HEK293T (cell line): ENCODE measurements at regions not wholly inside any gene's neighbourhood (a gene's known extent, or its start where the extent isn't known, plus 50 kb on each side); places are given as distances from the start of the nearest gene placed in this dataset.

Source experiments
- ARNT ChIP-seq: fragments of 450-650 bp; IDR thresholded peaks from 2 replicates; pipeline ENCODE4 v1.6.1; 2017; ENCODE audit warnings: mild to moderate bottlenecking
- BHLHE40 ChIP-seq: fragments of 450-650 bp; IDR thresholded peaks from 2 replicates; pipeline ENCODE4 v1.6.1; 2016; ENCODE audit warnings: mild to moderate bottlenecking, moderate library complexity, borderline replicate concordance
- ELF4 ChIP-seq: fragments of 450-650 bp; IDR thresholded peaks from 2 replicates; pipeline ENCODE4 v1.6.1; 2017; ENCODE audit warnings: antibody characterized with exemption
- FOXA1 ChIP-seq: fragments of 450-650 bp; IDR thresholded peaks from 2 replicates; pipeline ENCODE4 v1.6.1; 2016; ENCODE audit warnings: mild to moderate bottlenecking
- FOXK2 ChIP-seq: fragments of 450-650 bp; IDR thresholded peaks from 2 replicates; pipeline ENCODE4 v1.6.1; 2016; ENCODE audit warnings: mild to moderate bottlenecking
- FOXM1 ChIP-seq: fragments of 450-650 bp; IDR thresholded peaks from 2 replicates; pipeline ENCODE4 v1.6.1; 2017; ENCODE audit warnings: mild to moderate bottlenecking, borderline replicate concordance
- HDGF ChIP-seq: fragments of 450-650 bp; IDR thresholded peaks from 2 replicates; pipeline ENCODE4 v1.6.1; 2017; ENCODE audit warnings: antibody characterized with exemption, borderline replicate concordance
- NFRKB ChIP-seq: fragments of 450-650 bp; IDR thresholded peaks from 2 replicates; pipeline ENCODE4 v1.6.1; 2016; ENCODE audit warnings: mild to moderate bottlenecking, moderate library complexity
- SP1 ChIP-seq: fragments of 450-650 bp; IDR thresholded peaks from 2 replicates; pipeline ENCODE4 v1.6.1; 2017
- SUZ12 ChIP-seq: fragments of 450-650 bp; IDR thresholded peaks from 2 replicates; pipeline ENCODE4 v1.6.1; 2016; ENCODE audit warnings: mild to moderate bottlenecking
- TARDBP ChIP-seq: fragments of 450-650 bp; IDR thresholded peaks from 2 replicates; pipeline ENCODE4 v1.6.1; 2016
- ZNF384 ChIP-seq: fragments of 450-650 bp; IDR thresholded peaks from 2 replicates; pipeline ENCODE4 v1.6.1; 2016

DNA sequence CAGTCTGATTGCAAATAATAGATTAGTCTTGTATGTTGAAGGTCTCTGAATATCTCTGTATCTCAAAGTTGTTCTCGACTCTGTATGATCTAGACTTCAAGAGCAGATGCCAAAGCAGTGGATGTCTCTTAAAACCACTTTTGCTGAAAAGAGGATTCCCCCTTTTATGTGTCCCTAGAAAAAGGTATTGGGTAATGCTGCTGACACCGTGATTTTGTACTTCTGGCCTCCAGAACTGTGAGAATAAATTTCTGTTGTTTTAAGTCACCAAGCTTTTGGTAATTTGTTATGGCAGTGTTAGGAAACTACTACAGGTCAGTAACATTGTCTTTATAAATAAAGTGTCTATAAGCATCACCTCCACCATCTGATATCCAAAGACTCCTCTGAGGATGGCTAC is 85.3 kb upstream of the PIK3R1 start:
- no peak for TF ChIP-seq FOXM1
- no peak for TF ChIP-seq SUZ12
- no peak for TF ChIP-seq BHLHE40
- no peak for TF ChIP-seq ELF4
- TF ChIP-seq SP1, result no peak
- no peak for TF ChIP-seq FOXA1
- TF ChIP-seq FOXK2, result no peak
- TF ChIP-seq TARDBP, result no peak
- no peak for TF ChIP-seq NFRKB
- TF ChIP-seq ZNF384, result no peak
- no peak for TF ChIP-seq ARNT
- no peak for TF ChIP-seq HDGF
